H9 (cell line): ENCODE measurements at regions not wholly inside any gene's neighbourhood (a gene's known extent, or its start where the extent isn't known, plus 50 kb on each side); places are given as distances from the start of the nearest gene placed in this dataset.

ENCODE experiments used
- DNase-seq: peaks from one replicate; pipeline ENCODE4 v3.0.0-alpha.2; 2017
- H2AFZ ChIP-seq: one replicate; pipeline ENCODE4 v1.6.1; 2013; ENCODE audit warnings: mild to moderate bottlenecking, low read length, control low read depth, moderate library complexity
- H2AK5ac ChIP-seq: 2 replicates; pipeline ENCODE4 v1.6.1; 2013; ENCODE audit warnings: low read length, control low read depth, mixed read lengths; ENCODE audit not compliant: insufficient read length
- H2BK120ac ChIP-seq: one replicate; pipeline ENCODE4 v1.6.1; 2013; ENCODE audit warnings: low read depth, mild to moderate bottlenecking, low read length, control low read depth, inconsistent platforms; ENCODE audit not compliant: poor library complexity, severe bottlenecking
- H2BK12ac ChIP-seq: 2 replicates; pipeline ENCODE4 v1.6.1; 2013; ENCODE audit warnings: low read length, control low read depth, mixed read lengths, low read depth; ENCODE audit not compliant: insufficient read length
- H2BK15ac ChIP-seq: 2 replicates; pipeline ENCODE4 v1.6.1; 2013; ENCODE audit warnings: low read depth, low read length, control low read depth
- H2BK20ac ChIP-seq: one replicate; pipeline ENCODE4 v1.6.1; 2013; ENCODE audit warnings: low read depth, mild to moderate bottlenecking, low read length, control low read depth, inconsistent platforms; ENCODE audit not compliant: poor library complexity, severe bottlenecking
- H2BK5ac ChIP-seq: 2 replicates; pipeline ENCODE4 v1.6.1; 2013; ENCODE audit warnings: low read length, control low read depth, mixed read lengths; ENCODE audit not compliant: insufficient read length
- H3K14ac ChIP-seq: 2 replicates; pipeline ENCODE4 v1.6.1; 2013; ENCODE audit warnings: low read length, control low read depth; ENCODE audit not compliant: insufficient read depth
- H3K18ac ChIP-seq: 2 replicates; pipeline ENCODE4 v1.6.1; 2013; ENCODE audit warnings: low read depth, mild to moderate bottlenecking, mixed read lengths, low read length, control low read depth; ENCODE audit not compliant: insufficient read length
- H3K23ac ChIP-seq: 2 replicates; pipeline ENCODE4 v1.6.1; 2013; ENCODE audit warnings: low read length, control low read depth, mixed read lengths, low read depth; ENCODE audit not compliant: insufficient read length
- H3K23me2 ChIP-seq: 2 replicates; pipeline ENCODE4 v1.6.1; 2013; ENCODE audit warnings: low read depth, mild to moderate bottlenecking, mixed read lengths, low read length, control low read depth; ENCODE audit not compliant: insufficient read length, poor library complexity, severe bottlenecking
- H3K27ac ChIP-seq: 2 replicates; pipeline ENCODE4 v1.5.1; 2013; ENCODE audit warnings: low read length, control low read depth, mixed read lengths, low read depth; ENCODE audit not compliant: insufficient read length
- H3K27me3 ChIP-seq: 2 replicates; pipeline ENCODE4 v1.6.1; 2013; ENCODE audit warnings: low read length, control low read depth, inconsistent platforms; ENCODE audit not compliant: insufficient read depth
- H3K4ac ChIP-seq: 2 replicates; pipeline ENCODE4 v1.6.1; 2013; ENCODE audit warnings: low read depth, mild to moderate bottlenecking, control low read depth, inconsistent platforms, low read length, moderate library complexity
- H3K4me1 ChIP-seq: 2 replicates; pipeline ENCODE4 v1.6.1; 2013; ENCODE audit warnings: low read length, control low read depth, inconsistent platforms; ENCODE audit not compliant: insufficient read depth
- H3K4me2 ChIP-seq: 2 replicates; pipeline ENCODE4 v1.6.1; 2013; ENCODE audit warnings: low read length, control low read depth, mixed read lengths; ENCODE audit not compliant: insufficient read length, insufficient read depth
- H3K56ac ChIP-seq: 2 replicates; pipeline ENCODE4 v1.6.1; 2013; ENCODE audit warnings: low read depth, mild to moderate bottlenecking, mixed read lengths, low read length, control low read depth; ENCODE audit not compliant: insufficient read length
- H3K79me1 ChIP-seq: 2 replicates; pipeline ENCODE4 v1.6.1; 2013; ENCODE audit warnings: low read depth, mild to moderate bottlenecking, moderate library complexity, low read length, control low read depth, inconsistent platforms; ENCODE audit not compliant: insufficient read depth, poor library complexity, severe bottlenecking
- H3K79me2 ChIP-seq: 2 replicates; pipeline ENCODE4 v1.6.1; 2013; ENCODE audit warnings: low read length, control low read depth, inconsistent platforms; ENCODE audit not compliant: insufficient read depth
- H3K9ac ChIP-seq: 2 replicates; pipeline ENCODE4 v1.6.1; 2013; ENCODE audit warnings: low read length, control low read depth, mixed read lengths; ENCODE audit not compliant: insufficient read length; ENCODE audit errors: extremely low read depth
- H3K9me3 ChIP-seq: one replicate; pipeline ENCODE4 v1.6.1; 2013; ENCODE audit warnings: low read depth, low read length, inconsistent platforms; ENCODE audit not compliant: control insufficient read depth
- H3T11ph ChIP-seq: one replicate; pipeline ENCODE4 v1.6.1; 2013; ENCODE audit warnings: mild to moderate bottlenecking, low read length, control low read depth, inconsistent platforms
- H4K20me1 ChIP-seq: one replicate; pipeline ENCODE4 v1.6.1; 2013; ENCODE audit not compliant: control insufficient read depth, insufficient read length, insufficient read depth
- H4K5ac ChIP-seq: 2 replicates; pipeline ENCODE4 v1.6.1; 2013; ENCODE audit warnings: low read depth, mild to moderate bottlenecking, mixed read lengths, low read length, control low read depth; ENCODE audit not compliant: insufficient read length
- H4K8ac ChIP-seq: replicated peaks from 2 replicates; pipeline ENCODE4 v1.6.1; 2013; ENCODE audit warnings: low read length, control low read depth, mixed read lengths, low read depth; ENCODE audit not compliant: insufficient read length
- H4K91ac ChIP-seq: 2 replicates; pipeline ENCODE4 v1.6.1; 2013; ENCODE audit warnings: low read depth, mild to moderate bottlenecking, moderate library complexity, mixed read lengths, low read length, control low read depth; ENCODE audit not compliant: insufficient read length
- H3K27ac Mint-ChIP-seq, 3 experiments: 2 replicates in 2 of 3; 3 replicates in 1 of 3; pipeline ENCODE4 v1.8.0; 2020 to 2021; ENCODE audit warnings: mixed read lengths in 3 of 3, mild to moderate bottlenecking in 1 of 3, moderate library complexity in 1 of 3
- H3K27me3 Mint-ChIP-seq: 2 replicates; pipeline ENCODE4 v1.8.0; 2021; ENCODE audit warnings: low read depth, mild to moderate bottlenecking, moderate library complexity, mixed read lengths
- H3K36me3 Mint-ChIP-seq, 3 experiments: 2 replicates in 2 of 3; 3 replicates in 1 of 3; pipeline ENCODE4 v1.8.0; 2020 to 2021; ENCODE audit warnings: low read depth in 3 of 3, mixed read lengths in 3 of 3; ENCODE audit not compliant: insufficient read depth in 1 of 3
- H3K4me1 Mint-ChIP-seq, 2 experiments: 2 replicates each; pipeline ENCODE4 v1.8.0; 2020; ENCODE audit warnings: mixed read lengths in 2 of 2
- H3K4me3 Mint-ChIP-seq, 2 experiments: 2 replicates in 1 of 2; 3 replicates in 1 of 2; pipeline ENCODE4 v1.8.0; 2020 to 2021; ENCODE audit warnings: mild to moderate bottlenecking in 2 of 2, mixed read lengths in 2 of 2, moderate library complexity in 1 of 2
- H3K9me3 Mint-ChIP-seq, 2 experiments: 2 replicates in 1 of 2; 3 replicates in 1 of 2; pipeline ENCODE4 v1.8.0; 2020; ENCODE audit warnings: mild to moderate bottlenecking in 2 of 2, mixed read lengths in 2 of 2, moderate library complexity in 1 of 2
- WGBS: extraction: QIAGEN DNeasy Blood & Tissue Kit; methylation state at CpG from one replicate; pipeline ENCODE4 v1.1.7; 2013; ENCODE audit warnings: missing lambda C conversion rate, low lambda C conversion rate, mixed read lengths; ENCODE audit not compliant: insufficient read length; ENCODE audit errors: extremely low coverage; 5-methylcytosine and 5-hydroxymethylcytosine counted together
- TF ChIP-seq, protein P1 (sequence below): fragments of 200-600 bp; sonication (generic); conservative IDR thresholded peaks from 3 replicates; pipeline ENCODE4 v1.8.0; 2021; ENCODE audit warnings: antibody characterized with exemption, mild to moderate bottlenecking

DNA sequence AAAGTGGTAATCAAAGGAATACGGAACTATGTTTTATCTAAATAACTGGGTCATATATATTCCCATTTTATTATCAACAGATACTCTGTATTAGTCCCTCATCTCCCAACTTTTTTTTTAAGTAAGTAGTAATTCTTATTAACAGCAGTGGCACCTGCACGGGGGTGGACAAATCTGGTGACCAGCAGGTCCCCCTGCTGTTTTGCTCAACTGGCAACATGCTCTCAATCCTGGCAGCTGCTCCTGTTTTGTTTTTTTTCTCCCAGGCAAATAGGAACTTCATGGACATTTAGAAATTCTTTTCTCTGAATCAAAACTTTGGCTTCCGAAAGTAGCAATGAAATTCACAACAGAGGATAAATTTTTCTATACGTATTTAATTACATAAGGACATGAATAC is 193.5 kb downstream of the SS18 start:
- Histone ChIP-seq H3K18ac (no peak overlapping the region), H2BK5ac (no peak overlapping the region), H4K5ac (no peak overlapping the region), H3K4ac (no peak overlapping the region), H2BK15ac (no peak overlapping the region), H2BK12ac (no peak overlapping the region), H3K27me3 (no peaks in the 10 kb centered on the region), H4K20me1 (no peaks in the 10 kb centered on the region), H2AK5ac (no peak overlapping the region), H3K4me1 (no peaks in the 10 kb centered on the region), H3K4me2 (no peak overlapping the region), H3K79me1 (no peaks in the 10 kb centered on the region), H3T11ph (no peak overlapping the region), H2BK20ac (no peak overlapping the region), H2AFZ (no peak overlapping the region), H3K79me2 (no peaks in the 10 kb centered on the region), H3K23me2 (no peaks in the 10 kb centered on the region), H4K8ac (no peak overlapping the region), H3K56ac (no peak overlapping the region), H4K91ac (no peak overlapping the region), H3K14ac (no peak overlapping the region), H3K9ac (no peak overlapping the region), H2BK120ac (no peak overlapping the region), H3K9me3 (no peaks in the 10 kb centered on the region), H3K23ac (no peak overlapping the region), H3K27ac (no peak overlapping the region)
- Mint-ChIP-seq H3K4me1 (peaks cover 0 to 9% of the 10 kb centered on the region in 2 experiments; a peak in 1 of 4 replicates), H3K27ac (no peak overlapping the region), H3K36me3 (peaks cover 0 to 5% (median 0%) of the 10 kb centered on the region in 3 experiments; a peak in 2 of 7 replicates), H3K9me3 (peaks cover 4% of the 10 kb centered on the region in 2 experiments; a peak in 4 of 5 replicates), H3K4me3 (no peak overlapping the region), H3K27me3 (no peaks in the 10 kb centered on the region; the same call in 1 of the 2 replicates)
- no CpG with 5 or more reads among the region's 4 CpGs for WGBS
- DNase-seq = no peak
- TF ChIP-seq, protein P1, sequence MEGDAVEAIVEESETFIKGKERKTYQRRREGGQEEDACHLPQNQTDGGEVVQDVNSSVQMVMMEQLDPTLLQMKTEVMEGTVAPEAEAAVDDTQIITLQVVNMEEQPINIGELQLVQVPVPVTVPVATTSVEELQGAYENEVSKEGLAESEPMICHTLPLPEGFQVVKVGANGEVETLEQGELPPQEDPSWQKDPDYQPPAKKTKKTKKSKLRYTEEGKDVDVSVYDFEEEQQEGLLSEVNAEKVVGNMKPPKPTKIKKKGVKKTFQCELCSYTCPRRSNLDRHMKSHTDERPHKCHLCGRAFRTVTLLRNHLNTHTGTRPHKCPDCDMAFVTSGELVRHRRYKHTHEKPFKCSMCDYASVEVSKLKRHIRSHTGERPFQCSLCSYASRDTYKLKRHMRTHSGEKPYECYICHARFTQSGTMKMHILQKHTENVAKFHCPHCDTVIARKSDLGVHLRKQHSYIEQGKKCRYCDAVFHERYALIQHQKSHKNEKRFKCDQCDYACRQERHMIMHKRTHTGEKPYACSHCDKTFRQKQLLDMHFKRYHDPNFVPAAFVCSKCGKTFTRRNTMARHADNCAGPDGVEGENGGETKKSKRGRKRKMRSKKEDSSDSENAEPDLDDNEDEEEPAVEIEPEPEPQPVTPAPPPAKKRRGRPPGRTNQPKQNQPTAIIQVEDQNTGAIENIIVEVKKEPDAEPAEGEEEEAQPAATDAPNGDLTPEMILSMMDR = no peak
